GOT3 (cell line): ENCODE measurements at regions not wholly inside any gene's neighbourhood (a gene's known extent, or its start where the extent isn't known, plus 50 kb on each side); places are given as distances from the start of the nearest gene placed in this dataset.

ENCODE experiments used
- DNase-seq: peaks from one replicate; lab custom pipeline; 2025; ENCODE audit warnings: mixed read lengths; lab: John Stamatoyannopoulos, UW

- DNase-seq = no peak
Measured at GRCh38 chr6:20313960-20314530, 87.6 kb upstream of the E2F3 start.

DNA sequence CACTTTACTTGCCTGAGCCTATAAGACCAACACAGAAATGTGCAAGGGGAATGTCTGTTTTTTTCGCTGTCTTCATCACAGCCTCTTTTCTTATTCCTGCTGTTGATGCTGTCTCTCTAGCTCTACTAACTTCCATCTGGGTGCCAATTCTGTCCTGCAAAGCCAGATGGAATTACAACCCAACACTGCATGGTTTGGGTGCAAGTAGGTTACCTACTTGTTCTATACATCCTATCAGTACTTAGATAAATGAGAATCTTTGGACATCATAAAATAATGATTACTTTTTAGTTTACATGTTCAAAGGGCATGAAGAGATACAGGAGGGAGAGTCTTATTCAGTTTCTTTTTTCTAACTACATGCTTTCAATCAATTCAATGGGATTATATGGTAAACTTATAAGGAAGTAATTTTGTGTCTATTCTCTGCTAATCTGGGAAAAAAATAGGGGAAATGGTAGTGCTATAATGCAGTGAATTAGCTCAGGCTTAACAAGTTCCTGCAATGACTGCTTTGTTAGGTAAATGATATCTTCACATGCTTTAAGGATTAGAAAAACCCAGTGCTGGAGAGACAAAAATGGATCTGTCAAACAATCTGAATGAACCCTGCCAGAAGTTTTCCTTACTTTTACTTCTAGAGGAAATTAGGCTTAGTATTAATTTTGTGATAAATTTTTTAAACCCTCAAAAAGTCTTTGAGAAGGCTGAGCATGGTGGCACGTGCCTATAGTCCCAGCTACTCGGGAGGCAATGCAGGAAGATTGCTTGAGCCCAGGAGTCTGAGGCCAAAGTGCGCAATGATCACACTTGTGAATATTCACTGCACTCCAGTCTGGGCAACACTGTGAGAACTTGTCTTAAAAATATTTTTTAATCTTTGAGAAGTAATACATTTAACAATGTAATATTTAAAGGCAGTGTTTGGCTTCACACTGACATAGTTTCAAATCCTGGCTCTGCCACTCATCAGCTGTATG, 86.5 kb upstream of the E2F3 start:
- DNase-seq = no peak

DNA sequence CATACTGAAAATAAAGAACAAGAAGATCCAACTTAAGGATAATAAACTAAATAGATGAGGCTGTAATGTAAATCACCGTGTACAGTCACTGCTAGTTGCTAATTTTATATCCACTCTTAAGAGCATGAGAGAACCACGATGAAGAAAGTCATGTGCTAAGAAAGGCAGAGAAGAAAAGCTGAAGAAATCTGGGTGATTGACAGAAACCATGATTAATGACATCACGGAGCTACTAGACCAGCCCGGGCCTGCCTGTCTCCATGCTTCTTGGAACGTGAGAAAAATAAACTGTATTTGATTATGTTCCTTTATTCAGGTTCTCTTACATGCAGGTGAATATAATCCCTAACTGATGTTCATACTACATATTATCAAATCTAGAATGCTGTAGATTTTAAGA, 84.2 kb upstream of the E2F3 start:
- no peak for DNase-seq

- no peak for DNase-seq
Measured at GRCh38 chr6:20318851-20319387, 82.8 kb upstream of the E2F3 start.

- no peak for DNase-seq
Measured at GRCh38 chr6:20319520-20320357, 81.9 kb upstream of the E2F3 start.

DNA sequence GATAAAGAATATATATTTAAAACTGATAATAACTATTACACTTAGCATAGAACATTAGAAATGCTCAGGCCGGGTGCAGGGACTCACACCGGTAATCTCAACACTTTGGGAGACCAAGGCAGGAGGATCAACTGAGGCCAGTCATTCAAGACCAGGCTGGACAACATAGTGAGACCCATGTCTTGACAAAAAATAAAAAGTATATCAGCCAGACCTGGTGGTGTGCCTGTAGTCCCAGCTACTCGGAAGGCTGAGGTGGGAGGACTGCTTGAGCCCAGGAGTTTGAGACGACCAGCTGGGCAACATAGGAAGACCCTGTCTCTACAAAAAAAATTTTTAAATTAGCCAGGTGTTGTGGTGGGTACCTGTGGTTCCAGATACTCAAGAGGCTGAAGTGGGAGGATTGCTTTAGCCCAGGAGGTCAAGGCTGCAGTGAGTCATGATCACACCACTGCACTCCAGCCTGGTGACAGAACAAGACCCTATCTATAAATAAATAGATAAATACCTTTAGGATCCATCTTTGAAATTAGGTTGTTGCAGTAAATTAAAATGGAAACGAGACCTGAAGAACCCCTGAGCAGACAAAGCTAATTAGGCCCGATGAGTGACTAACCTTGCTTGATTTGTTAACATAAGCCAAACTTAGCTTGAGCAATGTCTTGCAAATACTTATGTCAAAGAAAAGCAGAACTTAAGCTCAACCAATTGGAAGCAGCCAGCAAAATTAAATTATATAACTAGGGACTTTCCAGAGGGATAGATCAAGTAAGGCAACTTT, 75.8 kb upstream of the E2F3 start:
- no peak for DNase-seq

DNA sequence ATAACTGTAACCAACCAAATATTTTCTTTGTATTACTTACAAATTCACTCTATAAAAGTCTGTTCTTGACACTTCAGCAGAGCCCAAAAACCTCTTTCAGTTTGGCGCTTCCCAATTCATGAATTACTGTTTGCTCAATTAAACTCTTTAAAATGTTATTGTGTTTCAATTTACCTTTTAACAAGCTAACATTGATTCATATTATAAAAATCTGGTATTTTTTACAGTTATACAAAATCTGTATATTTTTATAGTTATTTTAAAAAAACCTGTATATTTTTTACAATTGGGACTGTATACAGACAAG, 75.3 kb upstream of the E2F3 start:
- DNase-seq = no peak

GRCh38 chr6:20327141-20327540, 74.5 kb upstream of the E2F3 start:
- DNase-seq = no peak

- no peak for DNase-seq
Measured at GRCh38 chr6:20328266-20328923, 73.3 kb upstream of the E2F3 start.

GRCh38 chr6:20328924-20329300, 72.8 kb upstream of the E2F3 start:
- DNase-seq = no peak

GRCh38 chr6:20331042-20331441, 70.6 kb upstream of the E2F3 start:
- DNase-seq = no peak

GRCh38 chr6:20331625-20332024, 70.1 kb upstream of the E2F3 start:
- no peak for DNase-seq

DNA sequence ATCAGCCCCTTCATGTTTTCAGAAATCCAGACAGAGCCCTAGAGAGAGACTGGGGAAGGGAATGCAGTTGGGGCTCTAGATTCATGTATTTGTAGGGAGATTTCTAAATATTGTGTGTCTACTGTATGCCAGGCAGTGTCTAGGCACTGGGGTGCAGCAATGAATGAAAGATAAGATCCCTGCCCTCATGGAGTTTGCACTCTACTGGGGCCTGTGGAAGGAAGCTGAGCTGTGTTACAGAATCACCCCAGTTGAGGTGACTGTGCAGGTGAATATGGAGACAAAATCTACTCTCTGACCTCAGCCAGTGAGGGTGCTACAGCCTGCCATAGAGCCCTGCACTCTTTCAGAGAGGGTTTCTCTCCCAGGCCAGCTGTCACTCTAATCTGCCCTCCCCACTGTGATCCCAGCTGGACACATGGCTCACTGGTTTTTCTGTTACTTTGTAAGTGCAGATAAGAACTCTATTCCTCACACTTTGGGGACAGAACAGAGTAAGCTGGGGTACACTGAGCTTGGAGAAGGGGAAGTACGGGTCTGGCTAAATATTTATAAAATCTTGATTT, 69.2 kb upstream of the E2F3 start:
- DNase-seq = no peak

DNA sequence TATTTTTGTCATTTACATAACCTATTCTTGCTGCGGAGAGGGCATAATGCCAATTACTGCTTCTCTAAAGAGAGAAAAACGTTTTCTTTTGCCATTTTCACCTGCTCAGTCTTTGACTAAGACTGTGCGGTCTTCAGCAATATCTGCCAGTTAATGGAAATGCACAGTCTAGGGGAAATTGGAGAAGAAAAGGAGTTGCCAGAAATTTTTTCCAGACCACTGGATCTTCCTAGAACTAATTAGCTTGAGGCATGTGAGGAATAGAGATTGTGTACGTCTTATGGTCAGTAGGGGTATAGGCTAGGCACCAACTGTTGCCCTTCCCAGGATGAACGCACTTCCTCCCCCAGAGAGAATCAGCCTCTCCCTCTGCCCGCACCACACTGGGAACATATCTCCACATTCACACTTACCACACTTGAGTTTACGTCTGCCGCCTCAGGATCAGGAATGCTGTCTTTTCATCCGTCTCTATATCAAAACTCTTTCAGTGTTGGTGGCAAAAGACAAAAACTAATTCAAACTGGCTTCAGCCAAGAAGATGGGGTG, 67.9 kb upstream of the E2F3 start:
- DNase-seq = no peak

DNA sequence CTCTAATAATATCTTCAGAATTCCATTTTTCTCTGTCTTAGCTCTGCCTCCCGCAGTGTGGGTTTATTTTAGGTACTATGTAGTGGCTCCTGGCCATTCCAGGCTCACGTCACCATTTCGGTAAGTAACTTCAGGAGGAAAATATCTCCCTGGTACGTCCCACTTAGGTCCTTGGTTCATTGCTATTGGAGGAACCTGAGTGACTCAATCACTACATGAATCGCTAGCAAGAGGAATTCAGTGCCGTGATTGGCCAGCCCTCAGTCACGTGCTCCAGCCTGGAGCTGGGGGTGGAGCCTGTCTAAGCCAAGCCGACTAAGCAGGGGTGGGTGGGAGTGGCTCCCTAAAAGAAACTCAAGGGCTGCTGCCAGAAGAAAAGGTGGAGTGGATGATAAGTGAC, 67.3 kb upstream of the E2F3 start:
- DNase-seq = no peak

GRCh38 chr6:20334962-20335361, 66.7 kb upstream of the E2F3 start:
- DNase-seq = no peak

DNA sequence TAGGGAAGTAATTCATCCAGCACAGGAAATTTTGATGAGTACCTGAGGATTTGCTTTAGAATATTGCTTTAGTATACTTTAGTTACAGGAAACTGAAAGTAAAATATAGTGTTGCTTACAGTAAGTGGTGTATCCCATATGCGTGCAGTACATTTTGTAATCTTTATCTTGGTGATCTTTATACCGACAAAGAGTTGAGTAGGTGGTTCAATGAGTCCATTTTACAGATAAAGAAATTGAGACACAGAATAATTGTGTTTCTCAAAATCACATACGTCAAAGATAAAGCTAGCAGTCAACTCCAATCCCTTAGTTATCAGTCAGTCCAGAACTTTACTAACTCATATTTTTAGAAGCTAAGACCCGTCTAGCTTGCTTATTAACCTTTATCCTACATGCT, 65.8 kb upstream of the E2F3 start:
- no peak for DNase-seq

- DNase-seq = no peak
Measured at GRCh38 chr6:20338156-20338555, 63.5 kb upstream of the E2F3 start.

DNA sequence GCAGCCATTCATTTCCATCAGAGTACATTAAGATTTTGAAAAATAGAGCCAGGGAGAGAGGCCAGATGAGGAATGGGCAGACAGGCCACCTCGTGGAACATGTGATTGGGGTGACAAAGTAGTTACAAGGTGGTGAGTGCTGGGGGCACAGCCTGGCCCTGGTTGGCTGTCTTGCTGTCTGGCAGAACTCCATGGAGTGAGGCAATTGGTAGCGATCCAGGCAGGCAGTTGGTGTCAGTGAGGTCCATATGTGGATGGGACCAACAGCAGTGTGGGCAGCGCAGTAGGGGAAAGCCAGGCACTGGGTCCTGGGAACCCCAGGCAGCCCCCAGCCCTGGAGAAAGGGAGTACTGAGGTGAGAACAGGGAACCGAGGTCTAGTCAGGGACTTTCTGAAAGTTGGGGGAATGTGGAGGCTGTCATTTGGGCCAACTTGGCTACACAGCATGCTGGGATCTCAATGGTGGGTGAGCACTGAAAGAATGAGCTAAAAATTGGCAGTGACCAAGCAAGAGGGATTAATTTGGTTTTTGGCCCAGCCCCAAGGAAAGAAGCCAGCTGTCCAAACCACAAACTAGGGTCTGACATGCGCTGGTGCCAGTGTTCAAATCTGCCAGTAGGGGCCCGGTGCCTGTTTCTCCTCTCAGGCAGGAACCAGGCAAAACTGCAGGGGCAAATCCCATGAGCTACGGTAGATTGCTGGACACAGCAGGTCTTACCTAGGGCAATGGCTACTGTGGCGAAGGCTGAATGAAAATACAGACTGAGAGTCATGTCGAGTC, 61.4 kb upstream of the E2F3 start:
- DNase-seq = no peak

DNA sequence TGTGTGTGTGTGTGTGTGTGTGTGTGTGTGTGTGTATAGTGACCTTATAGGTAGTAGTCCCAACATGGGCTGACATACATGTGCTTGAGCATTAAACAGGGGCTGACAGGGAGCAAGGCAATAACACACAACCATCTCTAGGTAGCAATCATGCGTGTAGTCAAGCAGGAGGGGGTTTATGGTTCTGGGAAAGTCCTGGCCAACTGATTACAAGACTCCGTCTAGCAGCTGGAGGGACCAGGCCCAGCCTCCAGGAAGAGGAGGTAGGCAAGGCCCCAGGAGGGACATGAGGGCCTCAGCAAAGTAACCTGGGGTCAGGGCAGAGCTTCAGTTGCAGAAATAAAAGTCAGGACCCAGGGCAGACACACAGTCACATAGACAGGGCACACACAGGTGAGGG, 60.6 kb upstream of the E2F3 start:
- DNase-seq = no peak
